ENCODE measurements at regions not wholly inside any gene's neighbourhood (a gene's known extent, or its start where the extent isn't known, plus 50 kb on each side); places are given as distances from the start of the nearest gene placed in this dataset.

DNA sequence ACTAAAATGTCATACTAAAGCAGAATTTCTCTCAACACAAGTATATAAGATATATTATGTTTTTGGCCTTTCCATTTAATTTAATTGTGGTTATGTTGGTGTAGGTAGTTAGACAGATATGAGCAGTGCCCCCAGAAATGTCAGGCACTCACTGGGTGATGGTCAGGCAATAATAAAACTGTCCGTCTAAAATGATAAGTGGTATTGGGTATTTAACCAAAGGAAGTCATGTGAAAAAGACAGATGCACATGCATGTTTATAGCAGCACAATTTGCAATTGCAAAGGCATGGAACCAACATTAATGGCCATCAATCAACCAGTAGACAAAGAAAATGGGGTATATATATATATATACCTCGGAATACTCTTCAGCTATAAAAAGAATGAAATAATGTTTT lies 936.6 kb upstream of the SLC39A10 start:
- Histone ChIP-seq H2BK12ac (ENCODE audit: low read length in 2 of 2) (no peak overlapping the region), H2AK5ac (ENCODE audit: low read length, severe bottlenecking) (no peak overlapping the region), H3K4me3 (ENCODE audit: insufficient read depth in 1 of 2, low read depth in 1 of 2, low read length in 2 of 2) (no peak overlapping the region), H3K18ac (ENCODE audit: low read depth in 1 of 2, low read length in 2 of 2) (no peak overlapping the region), H3K36me3 (ENCODE audit: control insufficient read depth in 1 of 2, insufficient read depth in 2 of 2, low read depth in 1 of 2, low read length in 2 of 2) (no peaks in the 10 kb centered on the region), H4K8ac (ENCODE audit: low read length) (no peak overlapping the region), H3K4ac (ENCODE audit: low read depth in 1 of 2, low read length in 2 of 2) (no peak overlapping the region), H3K4me1 (ENCODE audit: control insufficient read depth, insufficient read depth, low read depth, low read length) (no peaks in the 10 kb centered on the region), H4K91ac (ENCODE audit: low read length) (no peak overlapping the region), H3K27me3 (ENCODE audit: control insufficient read depth in 1 of 2, insufficient read depth in 1 of 2, low read length in 2 of 2) (no peaks in the 10 kb centered on the region), H3K27ac (ENCODE audit: low read length, poor library complexity, severe bottlenecking) (no peak overlapping the region), H2BK15ac (ENCODE audit: low read depth, poor library complexity, severe bottlenecking) (no peak overlapping the region), H3K23ac (ENCODE audit: low read length in 2 of 2) (no peak overlapping the region), H2BK5ac (ENCODE audit: low read depth, low read length, poor library complexity, severe bottlenecking) (no peak overlapping the region), H3K4me2 (ENCODE audit: low read length, poor library complexity, severe bottlenecking) (no peak overlapping the region), H3K79me1 (replicated peaks; ENCODE audit: low read length, poor library complexity, severe bottlenecking) (no peaks in the 10 kb centered on the region), H2BK120ac (ENCODE audit: low read depth, low read length) (no peak overlapping the region), H2AFZ (ENCODE audit: low read depth, low read length) (no peak overlapping the region), H3K9me3 (ENCODE audit: control insufficient read depth, low read length) (no peaks in the 10 kb centered on the region), H3K14ac (ENCODE audit: low read length in 2 of 2) (no peak overlapping the region), H3K9ac (ENCODE audit: low read length) (no peak overlapping the region)
- WGBS = 64% methylated on average over 1 of the region's 2 CpGs
- DNase-seq = no peak

DNA sequence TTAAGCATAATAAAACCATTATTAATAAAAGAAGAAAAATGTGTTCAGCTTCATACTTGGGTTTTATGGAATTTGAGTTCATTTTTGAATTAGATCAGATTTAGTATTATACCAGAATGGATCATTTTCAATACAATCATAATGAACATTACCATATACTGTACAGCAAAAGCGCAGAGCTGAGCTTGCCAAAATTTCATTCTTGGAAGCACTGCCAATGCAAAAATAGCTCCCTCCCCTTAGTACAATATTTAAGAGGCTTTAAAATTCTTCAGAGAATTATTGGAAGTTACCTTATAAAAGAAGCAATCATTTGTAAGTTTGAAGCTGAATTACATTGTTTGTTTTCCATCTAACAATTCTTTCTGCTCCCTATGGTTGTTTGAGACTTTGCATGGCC lies 938.1 kb upstream of the SLC39A10 start:
- WGBS = 83% methylated on average over 1 of the region's 1 CpG
- Histone ChIP-seq H3K27ac (ENCODE audit: low read length, poor library complexity, severe bottlenecking) (no peak overlapping the region), H3K23ac (ENCODE audit: low read length in 2 of 2) (no peak overlapping the region)

DNA sequence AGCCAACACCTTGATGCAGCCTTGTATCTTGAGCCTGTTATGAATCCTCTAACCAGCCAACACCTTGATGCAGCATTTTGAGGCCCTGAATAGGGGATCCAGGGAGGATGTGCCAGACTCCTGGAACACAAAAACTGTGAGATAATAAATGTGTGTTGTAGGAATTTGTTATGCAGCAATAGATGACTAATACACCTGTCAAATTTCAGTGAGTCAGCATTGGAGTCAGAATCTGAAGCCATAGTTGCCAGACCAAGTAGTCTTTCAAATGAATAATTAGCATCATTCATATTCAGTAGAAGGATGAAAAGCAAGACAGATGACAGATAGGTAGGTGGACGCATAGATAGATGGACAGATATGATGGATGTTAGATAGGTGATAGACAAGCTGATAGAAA lies 942.5 kb upstream of the SLC39A10 start:
- peaks cover 2% of the 10 kb centered on the region for H3K9me3 ChIP-seq (ENCODE audit: control insufficient read depth, low read length)
- no peak overlapping the region for H3K4me2 ChIP-seq (ENCODE audit: low read length, poor library complexity, severe bottlenecking)
- no peaks in the 10 kb centered on the region for H3K36me3 ChIP-seq (ENCODE audit: control insufficient read depth in 1 of 2, insufficient read depth in 2 of 2, low read depth in 1 of 2, low read length in 2 of 2)
- no peak overlapping the region for H2AK5ac ChIP-seq (ENCODE audit: low read length, severe bottlenecking)
- no peak overlapping the region for H3K4me3 ChIP-seq (ENCODE audit: insufficient read depth in 1 of 2, low read depth in 1 of 2, low read length in 2 of 2)
- DNase-seq = no peak
- H2BK5ac ChIP-seq (ENCODE audit: low read depth, low read length, poor library complexity, severe bottlenecking) = no peak overlapping the region
- no peak overlapping the region for H3K23ac ChIP-seq (ENCODE audit: low read length in 2 of 2)
- no peak overlapping the region for H4K8ac ChIP-seq (ENCODE audit: low read length)
- H2BK120ac ChIP-seq (ENCODE audit: low read depth, low read length) = no peak overlapping the region
- no peak overlapping the region for H2BK15ac ChIP-seq (ENCODE audit: low read depth, poor library complexity, severe bottlenecking)
- no peaks in the 10 kb centered on the region for H3K79me1 ChIP-seq (replicated peaks; ENCODE audit: low read length, poor library complexity, severe bottlenecking)
- H3K18ac ChIP-seq (ENCODE audit: low read depth in 1 of 2, low read length in 2 of 2) = no peak overlapping the region
- no peak overlapping the region for H2AFZ ChIP-seq (ENCODE audit: low read depth, low read length)
- no peak overlapping the region for H3K4ac ChIP-seq (ENCODE audit: low read depth in 1 of 2, low read length in 2 of 2)
- H4K91ac ChIP-seq (ENCODE audit: low read length) = no peak overlapping the region
- no peaks in the 10 kb centered on the region for H3K4me1 ChIP-seq (ENCODE audit: control insufficient read depth, insufficient read depth, low read depth, low read length)
- WGBS = 93% methylated on average over 1 of the region's 1 CpG
- no peaks in the 10 kb centered on the region for H3K27me3 ChIP-seq (ENCODE audit: control insufficient read depth in 1 of 2, insufficient read depth in 1 of 2, low read length in 2 of 2)
- no peak overlapping the region for H3K14ac ChIP-seq (ENCODE audit: low read length in 2 of 2)
- no peak overlapping the region for H3K27ac ChIP-seq (ENCODE audit: low read length, poor library complexity, severe bottlenecking)
- no peak overlapping the region for H2BK12ac ChIP-seq (ENCODE audit: low read length in 2 of 2)
- H3K9ac ChIP-seq (ENCODE audit: low read length) = no peak overlapping the region

More for the DNA sequence above, 938.1 kb upstream of the SLC39A10 start:
- no peak overlapping the region for H3K4me3 ChIP-seq (ENCODE audit: insufficient read depth in 1 of 2, low read depth in 1 of 2, low read length in 2 of 2)
- H3K79me1 ChIP-seq (replicated peaks; ENCODE audit: low read length, poor library complexity, severe bottlenecking) = no peaks in the 10 kb centered on the region
- H3K9ac ChIP-seq (ENCODE audit: low read length) = no peak overlapping the region
- no peak overlapping the region for H3K14ac ChIP-seq (ENCODE audit: low read length in 2 of 2)
- H4K8ac ChIP-seq (ENCODE audit: low read length) = no peak overlapping the region
- no peak overlapping the region for H2BK12ac ChIP-seq (ENCODE audit: low read length in 2 of 2)
- H3K4me2 ChIP-seq (ENCODE audit: low read length, poor library complexity, severe bottlenecking) = no peak overlapping the region
- H3K18ac ChIP-seq (ENCODE audit: low read depth in 1 of 2, low read length in 2 of 2) = no peak overlapping the region
- no peak overlapping the region for H3K4ac ChIP-seq (ENCODE audit: low read depth in 1 of 2, low read length in 2 of 2)
- H2AFZ ChIP-seq (ENCODE audit: low read depth, low read length) = no peak overlapping the region
- no peak overlapping the region for H2BK5ac ChIP-seq (ENCODE audit: low read depth, low read length, poor library complexity, severe bottlenecking)
- no peak overlapping the region for H2BK15ac ChIP-seq (ENCODE audit: low read depth, poor library complexity, severe bottlenecking)
- no peak overlapping the region for H2AK5ac ChIP-seq (ENCODE audit: low read length, severe bottlenecking)
- no peaks in the 10 kb centered on the region for H3K27me3 ChIP-seq (ENCODE audit: control insufficient read depth in 1 of 2, insufficient read depth in 1 of 2, low read length in 2 of 2)
- no peaks in the 10 kb centered on the region for H3K4me1 ChIP-seq (ENCODE audit: control insufficient read depth, insufficient read depth, low read depth, low read length)
- no peak overlapping the region for H2BK120ac ChIP-seq (ENCODE audit: low read depth, low read length)
- H3K36me3 ChIP-seq (ENCODE audit: control insufficient read depth in 1 of 2, insufficient read depth in 2 of 2, low read depth in 1 of 2, low read length in 2 of 2) = no peaks in the 10 kb centered on the region
- no peak for DNase-seq
- H3K9me3 ChIP-seq (ENCODE audit: control insufficient read depth, low read length) = no peaks in the 10 kb centered on the region
- no peak overlapping the region for H4K91ac ChIP-seq (ENCODE audit: low read length)

DNA sequence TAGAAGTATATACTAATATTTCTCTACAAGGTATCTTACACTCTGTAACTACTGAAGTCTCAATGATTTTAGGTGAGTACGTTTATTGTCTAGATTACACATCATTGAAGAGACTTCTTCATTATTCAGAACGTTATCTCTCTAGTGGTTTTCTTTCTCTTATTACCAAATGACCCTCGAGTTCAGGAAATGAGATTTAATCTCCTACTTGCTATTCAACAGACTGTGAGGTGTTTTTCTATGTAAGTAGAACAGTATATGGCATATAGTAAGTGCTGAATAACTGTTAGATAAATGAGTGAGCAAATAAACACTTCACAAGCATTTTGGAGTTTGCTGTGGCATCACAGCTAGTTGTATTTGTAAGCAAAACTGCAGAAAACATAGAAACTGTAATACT lies 947.2 kb upstream of the SLC39A10 start:
- WGBS = no CpG with 5 or more reads among the region's 3 CpGs

More for the DNA sequence above, 947.2 kb upstream of the SLC39A10 start:
- H3K27ac ChIP-seq (ENCODE audit: low read length, poor library complexity, severe bottlenecking) = no peak overlapping the region
- H2BK5ac ChIP-seq (ENCODE audit: low read depth, low read length, poor library complexity, severe bottlenecking) = no peak overlapping the region
- H3K18ac ChIP-seq (ENCODE audit: low read depth in 1 of 2, low read length in 2 of 2) = no peak overlapping the region
- no peaks in the 10 kb centered on the region for H3K27me3 ChIP-seq (ENCODE audit: control insufficient read depth in 1 of 2, insufficient read depth in 1 of 2, low read length in 2 of 2)
- no peak overlapping the region for H3K23ac ChIP-seq (ENCODE audit: low read length in 2 of 2)
- no peak overlapping the region for H2AK5ac ChIP-seq (ENCODE audit: low read length, severe bottlenecking)
- no peak overlapping the region for H4K91ac ChIP-seq (ENCODE audit: low read length)
- no peak overlapping the region for H2BK120ac ChIP-seq (ENCODE audit: low read depth, low read length)
- no peaks in the 10 kb centered on the region for H3K36me3 ChIP-seq (ENCODE audit: control insufficient read depth in 1 of 2, insufficient read depth in 2 of 2, low read depth in 1 of 2, low read length in 2 of 2)
- H4K8ac ChIP-seq (ENCODE audit: low read length) = no peak overlapping the region
- no peak overlapping the region for H2BK15ac ChIP-seq (ENCODE audit: low read depth, poor library complexity, severe bottlenecking)
- no peak overlapping the region for H2AFZ ChIP-seq (ENCODE audit: low read depth, low read length)
- H3K79me1 ChIP-seq (replicated peaks; ENCODE audit: low read length, poor library complexity, severe bottlenecking) = no peaks in the 10 kb centered on the region
- no peak overlapping the region for H3K4me3 ChIP-seq (ENCODE audit: insufficient read depth in 1 of 2, low read depth in 1 of 2, low read length in 2 of 2)
- DNase-seq = no peak
- H3K14ac ChIP-seq (ENCODE audit: low read length in 2 of 2) = no peak overlapping the region
- H3K4me1 ChIP-seq (ENCODE audit: control insufficient read depth, insufficient read depth, low read depth, low read length) = no peaks in the 10 kb centered on the region
- no peak overlapping the region for H3K4ac ChIP-seq (ENCODE audit: low read depth in 1 of 2, low read length in 2 of 2)
- H2BK12ac ChIP-seq (ENCODE audit: low read length in 2 of 2) = no peak overlapping the region
- no peak overlapping the region for H3K4me2 ChIP-seq (ENCODE audit: low read length, poor library complexity, severe bottlenecking)
- H3K9ac ChIP-seq (ENCODE audit: low read length) = no peak overlapping the region
- H3K9me3 ChIP-seq (ENCODE audit: control insufficient read depth, low read length) = peaks cover 6% of the 10 kb centered on the region
